Limb (tissue), 2 donors: ENCODE measurements at regions not wholly inside any gene's neighbourhood (a gene's known extent, or its start where the extent isn't known, plus 50 kb on each side); places are given as distances from the start of the nearest gene placed in this dataset.

Experiments used
- DNase-seq, 2 donors: peaks; one replicate each; pipeline ENCODE4 v3.0.0-alpha.2; 2016; ENCODE audit errors: extremely low spot score in 2 of 2

DNA sequence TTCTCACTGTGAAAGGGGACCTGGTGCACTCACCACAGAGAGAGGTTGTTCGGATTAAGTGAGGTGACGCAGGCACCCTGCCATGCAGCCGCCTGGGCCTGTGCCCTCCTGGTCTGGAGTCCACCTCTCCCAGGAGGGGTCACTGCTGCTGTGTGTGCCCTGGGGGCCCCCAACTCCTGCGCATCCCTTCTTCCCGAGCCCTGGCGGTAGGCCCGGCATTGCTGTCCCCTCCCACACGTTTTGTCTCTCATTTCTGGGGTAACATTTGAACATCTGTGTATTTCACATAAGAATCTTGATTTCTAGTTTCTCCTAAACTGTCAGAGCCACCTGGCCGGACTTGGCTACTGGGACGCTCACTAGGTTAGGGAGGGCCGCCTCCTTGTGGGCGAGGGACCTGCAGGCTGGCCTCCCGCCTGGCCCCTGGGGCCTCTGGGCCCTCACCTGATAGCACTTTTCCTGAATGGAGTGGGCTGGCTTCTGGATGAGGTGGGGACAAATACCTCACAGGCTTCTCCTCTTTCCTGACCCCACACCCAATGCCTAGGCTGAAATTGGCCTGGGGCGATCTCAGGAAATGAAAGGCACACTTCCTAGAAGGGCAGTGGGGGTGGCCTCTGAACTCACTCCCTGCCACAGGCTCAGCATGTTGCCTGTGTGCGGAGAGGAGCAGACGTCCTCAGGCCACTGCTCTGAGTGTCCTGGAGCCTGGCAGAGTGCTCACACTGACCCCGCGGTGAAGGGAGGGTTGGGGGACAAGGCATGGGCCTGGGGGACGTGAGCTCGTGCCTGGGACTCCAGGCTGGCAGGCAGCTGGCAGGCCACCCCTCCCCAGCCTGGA lies 104.2 kb upstream of the PRR23E start:
- DNase-seq = no peak

DNA sequence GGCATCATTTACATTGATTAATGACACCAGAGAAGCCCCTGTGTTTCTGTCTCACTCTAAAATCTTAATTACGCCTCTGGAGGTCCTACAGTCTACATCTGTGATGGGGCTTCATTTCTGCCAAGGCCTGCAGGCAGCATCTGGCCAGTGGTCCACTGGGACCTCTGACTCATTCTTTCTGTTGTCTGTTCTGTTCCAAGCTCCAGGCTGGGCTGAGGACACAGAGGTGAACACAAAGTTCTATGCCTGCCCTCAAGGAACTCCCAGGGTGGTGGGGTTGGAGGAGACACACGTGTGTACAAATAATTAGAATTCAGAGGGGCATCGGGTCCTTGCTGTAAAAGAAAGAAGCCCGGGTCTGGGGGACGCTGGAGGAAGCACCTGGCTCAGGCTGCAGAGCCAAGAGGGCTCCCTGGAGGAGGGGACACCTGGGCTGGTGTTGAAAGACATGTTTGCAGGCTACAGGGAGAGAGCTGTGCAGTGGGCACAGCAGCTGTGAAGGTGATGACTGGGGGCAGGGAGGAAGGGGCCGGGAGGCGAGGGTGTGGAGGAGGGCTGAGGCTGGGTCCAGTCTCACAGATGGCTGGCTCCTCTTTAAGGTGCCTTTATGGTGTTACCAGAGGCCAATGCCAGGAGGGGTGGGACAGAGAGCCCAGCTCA lies 103.3 kb upstream of the PRR23E start:
- DNase-seq = peak in 1 of 2 donors; percentile 10

DNA sequence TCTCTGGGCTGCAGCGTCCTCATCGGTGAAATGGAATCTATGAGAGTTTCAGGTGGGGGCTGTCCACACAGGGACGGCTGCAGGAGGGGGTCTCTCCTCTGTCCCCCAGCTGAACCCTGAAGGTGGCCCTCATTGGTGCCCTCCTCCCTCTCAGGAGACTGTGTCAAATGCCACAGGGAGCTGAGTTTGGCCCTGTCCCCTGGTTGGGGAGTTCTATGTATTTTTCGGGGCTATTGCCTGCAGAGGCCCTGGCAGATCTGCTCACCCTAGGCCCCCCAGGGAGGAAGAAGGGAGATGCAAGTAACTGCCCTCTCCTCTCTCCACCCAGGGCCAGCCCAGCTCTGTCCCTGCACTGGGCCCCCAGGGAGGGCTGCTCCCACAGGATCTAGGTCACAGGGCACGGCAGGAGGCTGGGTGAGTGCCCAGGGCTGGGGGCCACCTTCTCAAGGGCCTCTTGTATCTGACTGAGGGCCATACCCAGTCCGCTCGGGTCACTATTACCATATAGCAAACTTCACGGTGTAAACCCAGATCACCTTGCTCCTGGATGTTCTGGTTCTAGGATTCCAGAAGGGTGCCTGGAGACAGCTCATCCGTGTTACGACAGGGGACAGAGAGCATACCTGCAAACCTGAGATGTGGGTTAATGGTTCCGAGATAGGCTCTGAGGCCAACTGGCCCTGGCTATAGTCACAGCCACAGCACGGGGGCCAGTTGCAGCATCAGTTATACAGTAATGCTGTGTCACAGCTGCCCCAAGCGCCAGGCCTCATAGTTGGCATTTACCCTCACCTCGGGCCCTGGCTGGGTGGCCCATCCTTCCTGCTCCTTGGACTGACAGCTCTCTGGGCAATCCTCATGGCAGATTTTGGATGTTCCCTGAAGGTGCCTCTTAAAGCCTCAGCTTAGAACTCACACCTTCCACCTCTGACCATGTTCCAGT lies 102.4 kb upstream of the PRR23E start:
- DNase-seq = no peak

DNA sequence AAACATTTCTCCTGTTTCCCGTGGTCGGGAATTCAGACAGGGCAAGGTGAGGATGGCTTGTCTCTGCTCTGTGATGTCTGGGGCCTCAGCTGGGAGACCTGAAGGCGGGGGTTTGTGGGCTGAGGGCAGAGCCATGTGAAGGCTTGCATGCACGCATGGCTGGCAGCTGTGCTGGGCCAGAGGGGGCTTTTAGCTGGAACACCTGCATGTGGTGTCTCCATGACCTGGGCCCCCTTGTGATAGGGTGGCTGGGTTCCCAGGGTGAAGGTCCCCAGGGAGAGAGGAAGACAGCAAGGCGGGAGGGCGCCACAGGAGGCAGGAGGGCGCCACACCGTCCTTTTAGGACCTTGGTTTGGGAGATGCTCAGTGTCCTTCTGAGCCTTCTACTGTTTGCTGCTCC lies 101.6 kb upstream of the PRR23E start:
- DNase-seq = no peak

DNA sequence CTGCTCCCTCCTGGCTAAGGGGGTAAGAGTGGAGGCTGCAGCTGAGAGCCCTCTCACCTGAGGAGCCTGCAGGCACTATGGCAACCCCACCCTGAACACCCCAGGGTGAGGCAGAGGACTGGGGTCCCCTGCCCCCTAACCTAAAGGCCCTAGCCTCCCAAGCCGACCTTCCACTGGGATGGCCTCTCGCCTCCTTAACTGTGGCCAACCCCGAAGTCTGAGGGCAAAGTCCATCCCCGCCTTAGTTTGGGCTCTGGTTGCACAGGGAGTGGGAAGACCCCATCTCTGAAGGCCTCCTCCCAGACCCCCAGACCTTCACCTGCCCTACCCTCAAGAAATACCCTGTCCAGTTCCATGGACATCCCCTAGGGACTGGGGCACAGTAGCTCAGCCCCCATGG lies 100.6 kb upstream of the PRR23E start:
- no peak for DNase-seq

GRCh38 chr3:127092776-127093175 lies 100.2 kb upstream of the PRR23E start:
- DNase-seq = no peak

DNA sequence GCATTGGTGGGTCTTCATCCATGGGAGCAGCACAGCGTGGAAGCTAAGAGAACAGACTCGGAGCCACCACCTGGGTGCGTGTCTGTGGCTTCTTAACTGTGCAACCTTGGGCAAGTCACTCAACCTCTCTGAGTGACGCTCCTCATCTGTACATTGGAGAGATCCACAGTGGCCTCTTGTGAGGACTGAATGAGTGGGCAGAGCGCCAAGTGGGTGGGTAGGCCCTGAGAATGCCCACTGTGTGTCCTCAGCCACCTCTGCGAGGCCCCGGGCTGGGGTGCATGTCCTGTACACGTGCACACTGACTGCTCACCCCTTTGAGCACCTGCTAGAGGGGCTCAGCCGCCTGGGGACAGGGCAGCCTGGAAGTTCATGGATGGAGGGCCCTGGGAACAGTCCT lies 99.6 kb upstream of the PRR23E start:
- DNase-seq = no peak

- DNase-seq = no peak
Measured at GRCh38 chr3:127095774-127096173, 97.2 kb upstream of the PRR23E start.

DNA sequence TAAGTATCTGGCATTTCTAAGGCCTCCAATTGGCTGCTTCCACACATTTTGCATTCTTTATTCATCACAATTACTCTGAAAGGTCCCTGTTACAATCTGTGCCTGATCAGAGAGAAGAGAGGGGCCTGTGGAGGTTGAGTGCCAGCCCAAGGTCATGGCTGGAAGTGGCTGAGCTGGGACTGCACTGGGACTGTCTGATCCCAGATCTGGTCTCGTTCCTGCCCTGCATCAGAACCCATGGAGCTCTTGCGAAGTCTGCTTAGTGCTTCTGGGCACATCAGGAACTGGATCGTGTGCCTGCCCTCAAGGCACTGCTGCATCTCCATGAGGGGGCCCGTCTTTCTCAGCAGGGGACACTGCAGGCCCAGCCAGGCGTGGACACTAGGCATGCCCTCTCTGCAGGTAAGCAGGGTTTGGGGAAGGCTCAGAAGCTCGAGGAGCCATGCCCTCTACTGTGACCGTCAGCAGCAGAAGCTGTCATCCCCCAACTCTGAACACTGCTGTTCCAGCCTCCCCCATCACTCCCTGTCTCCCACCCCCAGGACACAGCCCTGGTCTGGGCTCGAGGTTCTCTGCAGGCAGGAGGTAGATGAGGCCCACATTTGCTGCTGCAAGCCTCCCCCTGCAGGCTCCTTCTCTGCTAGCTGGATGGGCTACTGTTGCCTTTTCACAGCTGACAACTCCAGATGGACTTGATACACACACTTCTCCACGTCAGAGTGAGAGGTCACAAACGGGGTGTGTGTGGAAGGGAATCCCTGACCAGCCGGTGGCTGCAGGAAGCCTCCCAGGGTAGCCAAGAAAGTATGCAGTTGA lies 96.5 kb upstream of the PRR23E start:
- peak in 1 of 2 donors; percentile 22 for DNase-seq

DNA sequence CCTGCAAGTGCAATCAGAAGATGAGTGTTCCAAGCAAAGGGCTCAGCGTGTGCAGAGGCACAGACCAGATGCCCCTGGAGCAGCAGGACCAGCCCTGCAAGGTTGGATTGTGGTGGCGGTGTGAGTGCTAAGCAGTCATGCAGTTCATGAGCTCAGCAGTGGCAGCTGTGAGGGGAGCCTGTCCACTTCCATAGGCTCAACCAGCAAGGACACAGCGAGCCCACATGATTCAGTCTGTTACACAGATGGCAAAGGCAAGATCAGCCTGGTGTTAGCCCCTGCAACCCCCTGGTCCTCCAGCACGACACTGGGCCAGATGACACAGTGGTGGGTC lies 95.9 kb upstream of the PRR23E start:
- DNase-seq = no peak

- peak in 1 of 2 donors; percentile 7 for DNase-seq
Measured at GRCh38 chr3:127097481-127097880, 95.5 kb upstream of the PRR23E start.

DNA sequence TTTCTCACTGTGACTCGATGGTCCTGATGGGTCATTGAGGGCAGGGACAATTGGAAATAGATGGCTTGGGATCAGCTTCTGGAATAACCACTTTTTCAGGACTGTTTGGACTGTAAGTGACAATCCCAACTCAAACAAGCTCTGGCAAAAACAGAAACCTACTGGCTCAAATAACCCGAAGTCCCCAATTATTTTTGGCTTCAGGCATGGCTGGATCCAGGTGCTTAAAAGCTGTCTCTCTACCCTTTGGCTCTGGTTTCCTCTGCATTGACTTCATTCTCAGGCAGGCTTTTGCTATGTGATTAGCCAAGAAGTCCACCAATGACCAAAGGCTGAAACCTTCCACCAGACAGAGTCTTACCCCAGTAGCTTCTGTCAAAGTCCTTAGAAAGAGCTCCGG lies 92.9 kb upstream of the PRR23E start:
- DNase-seq = no peak

- DNase-seq = peak in 1 of 2 donors; percentile 10
Measured at GRCh38 chr3:127100459-127101410, 92.2 kb upstream of the PRR23E start.

DNA sequence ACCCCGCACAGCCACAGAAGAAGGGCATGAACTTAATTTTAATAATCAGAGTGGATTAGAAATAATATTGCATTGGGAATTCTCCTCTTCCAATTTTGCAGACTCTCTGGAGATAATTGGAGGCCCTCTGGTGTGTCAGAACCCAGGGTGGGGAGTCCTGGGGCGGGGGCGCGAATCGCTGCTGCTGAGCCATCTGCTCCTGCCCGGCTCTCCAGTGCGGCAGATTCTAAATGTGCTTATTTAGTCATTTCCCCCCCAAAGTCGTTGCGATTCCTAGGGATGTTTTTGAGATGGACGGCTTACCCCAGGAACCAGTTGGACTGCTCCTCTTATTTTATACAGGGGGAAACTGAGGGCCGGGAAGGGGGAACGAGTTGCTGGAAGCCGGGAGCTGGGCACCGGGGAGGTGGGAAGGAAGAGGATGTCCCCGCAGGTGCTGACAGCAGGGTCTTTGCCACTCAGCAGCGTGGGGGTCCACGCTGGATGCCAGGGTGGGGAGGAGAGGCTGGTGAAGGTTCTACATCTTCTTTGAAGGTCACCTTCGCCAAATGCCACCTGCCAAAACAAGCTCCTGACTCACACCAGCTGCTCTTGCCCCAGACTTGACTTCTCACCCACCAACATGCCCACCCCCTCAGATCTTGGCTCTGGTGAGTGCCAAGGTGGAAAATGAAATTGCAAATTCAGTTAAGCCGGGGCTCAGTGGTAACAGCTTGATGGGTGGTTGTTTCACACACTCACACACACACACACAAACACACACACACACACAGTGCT lies 91.3 kb upstream of the PRR23E start:
- no peak for DNase-seq

GRCh38 chr3:127102188-127102520 lies 90.8 kb upstream of the PRR23E start:
- peak in 1 of 2 donors; percentile 9 for DNase-seq

- no peak for DNase-seq
Measured at GRCh38 chr3:127102587-127102986, 90.3 kb upstream of the PRR23E start.

GRCh38 chr3:127103080-127103479 lies 89.9 kb upstream of the PRR23E start:
- DNase-seq = no peak

GRCh38 chr3:127104586-127104985 lies 88.3 kb upstream of the PRR23E start:
- DNase-seq = no peak

GRCh38 chr3:127105587-127105986 lies 87.3 kb upstream of the PRR23E start:
- no peak for DNase-seq
